ENCODE measurements at regions not wholly inside any gene's neighbourhood (a gene's known extent, or its start where the extent isn't known, plus 50 kb on each side); places are given as distances from the start of the nearest gene placed in this dataset.
"Not testable (repeated sequence)": the region's sequence is repeated elsewhere in the genome, so short reads cannot be mapped to it uniquely, and the experiment has no call there.

- no peak overlapping the region for H3K27ac ChIP-seq
- TF ChIP-seq ZFX (IDR thresholded peaks at IDR 0.05; ENCODE audit: borderline replicate concordance) (no peak), CTCF (IDR thresholded peaks at IDR 0.05) (no peak)
Measured at GRCh38 chr7:86049910-86050309, 593.8 kb upstream of the GRM3 start.

GRCh38 chr7:86045197-86045596 lies 598.5 kb upstream of the GRM3 start:
- H3K27ac ChIP-seq: not testable (repeated sequence)

- TF ChIP-seq CTCF (IDR thresholded peaks at IDR 0.05) (peak; percentile 22; the same call in 1 of the 2 replicates), ZFX (IDR thresholded peaks at IDR 0.05; ENCODE audit: borderline replicate concordance) (no peak)
- H3K27ac ChIP-seq: no peak overlapping the region
Measured at GRCh38 chr7:86025807-86026206, 617.9 kb upstream of the GRM3 start.

- TF ChIP-seq ZFX (IDR thresholded peaks at IDR 0.05; ENCODE audit: borderline replicate concordance): no peak
- TF ChIP-seq CTCF (IDR thresholded peaks at IDR 0.05): no peak
- no peak overlapping the region for H3K27ac ChIP-seq
Measured at GRCh38 chr7:86013662-86014061, 630.0 kb upstream of the GRM3 start.

GRCh38 chr7:86012971-86013370 lies 630.7 kb upstream of the GRM3 start:
- no peak for TF ChIP-seq ZFX (IDR thresholded peaks at IDR 0.05; ENCODE audit: borderline replicate concordance)
- no peak for TF ChIP-seq CTCF (IDR thresholded peaks at IDR 0.05)
- H3K27ac ChIP-seq: no peak overlapping the region

- no peak for TF ChIP-seq CTCF (IDR thresholded peaks at IDR 0.05)
- no peak for TF ChIP-seq ZFX (IDR thresholded peaks at IDR 0.05; ENCODE audit: borderline replicate concordance)
- no peak overlapping the region for H3K27ac ChIP-seq
Measured at GRCh38 chr7:86008898-86009297, 634.8 kb upstream of the GRM3 start.

GRCh38 chr7:86006909-86007308 lies 636.8 kb upstream of the GRM3 start:
- H3K27ac ChIP-seq: no peak overlapping the region
- TF ChIP-seq CTCF (IDR thresholded peaks at IDR 0.05) (no peak), ZFX (IDR thresholded peaks at IDR 0.05; ENCODE audit: borderline replicate concordance) (no peak)

- H3K27ac ChIP-seq: no peak overlapping the region
- no peak for TF ChIP-seq CTCF (IDR thresholded peaks at IDR 0.05)
- TF ChIP-seq ZFX (IDR thresholded peaks at IDR 0.05; ENCODE audit: borderline replicate concordance): no peak
Measured at GRCh38 chr7:86002858-86003257, 640.9 kb upstream of the GRM3 start.
